OCI-LY1 (cell line): ENCODE measurements at regions not wholly inside any gene's neighbourhood (a gene's known extent, or its start where the extent isn't known, plus 50 kb on each side); places are given as distances from the start of the nearest gene placed in this dataset.

ENCODE experiments used
- EZH2 ChIP-seq: fragments of 200-600 bp; sonication (generic), shearing (Covaris generic); IDR thresholded peaks from 2 replicates; pipeline ENCODE4 v1.8.0; 2017; ENCODE audit warnings: borderline replicate concordance, mixed run types, mild to moderate bottlenecking, antibody characterized with exemption, low read length, moderate library complexity, mixed read lengths
- TF ChIP-seq, protein P1 (sequence below): fragments of 200-600 bp; sonication (generic), shearing (Covaris generic); IDR thresholded peaks from 2 replicates; pipeline ENCODE4 v1.5.1; 2017; ENCODE audit warnings: mild to moderate bottlenecking, antibody characterized with exemption, low read length, moderate library complexity, mixed read lengths

DNA sequence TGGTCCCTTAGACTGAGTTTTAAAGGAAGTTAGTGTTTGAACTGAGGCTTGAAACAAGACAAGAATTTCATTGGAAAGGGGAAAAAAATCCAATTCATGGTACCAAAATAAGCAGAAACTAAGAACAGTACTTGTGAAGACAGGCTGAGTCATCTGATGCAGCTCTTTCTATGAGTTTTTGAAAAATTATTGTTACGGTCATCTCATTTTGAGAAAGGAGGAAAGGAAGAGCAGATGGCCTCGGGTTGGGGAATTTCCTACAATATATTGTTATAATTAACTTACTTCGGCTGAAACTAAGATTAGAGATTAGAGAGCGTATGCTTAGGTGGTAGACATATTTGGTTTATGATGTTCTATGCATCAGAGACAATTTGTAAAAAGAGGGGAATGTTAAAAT is 2164.8 kb upstream of the AGA start:
- TF ChIP-seq, protein P1, sequence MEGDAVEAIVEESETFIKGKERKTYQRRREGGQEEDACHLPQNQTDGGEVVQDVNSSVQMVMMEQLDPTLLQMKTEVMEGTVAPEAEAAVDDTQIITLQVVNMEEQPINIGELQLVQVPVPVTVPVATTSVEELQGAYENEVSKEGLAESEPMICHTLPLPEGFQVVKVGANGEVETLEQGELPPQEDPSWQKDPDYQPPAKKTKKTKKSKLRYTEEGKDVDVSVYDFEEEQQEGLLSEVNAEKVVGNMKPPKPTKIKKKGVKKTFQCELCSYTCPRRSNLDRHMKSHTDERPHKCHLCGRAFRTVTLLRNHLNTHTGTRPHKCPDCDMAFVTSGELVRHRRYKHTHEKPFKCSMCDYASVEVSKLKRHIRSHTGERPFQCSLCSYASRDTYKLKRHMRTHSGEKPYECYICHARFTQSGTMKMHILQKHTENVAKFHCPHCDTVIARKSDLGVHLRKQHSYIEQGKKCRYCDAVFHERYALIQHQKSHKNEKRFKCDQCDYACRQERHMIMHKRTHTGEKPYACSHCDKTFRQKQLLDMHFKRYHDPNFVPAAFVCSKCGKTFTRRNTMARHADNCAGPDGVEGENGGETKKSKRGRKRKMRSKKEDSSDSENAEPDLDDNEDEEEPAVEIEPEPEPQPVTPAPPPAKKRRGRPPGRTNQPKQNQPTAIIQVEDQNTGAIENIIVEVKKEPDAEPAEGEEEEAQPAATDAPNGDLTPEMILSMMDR = no peak
- no peak for TF ChIP-seq EZH2
